ENCODE measurements at regions not wholly inside any gene's neighbourhood (a gene's known extent, or its start where the extent isn't known, plus 50 kb on each side); places are given as distances from the start of the nearest gene placed in this dataset.
"Not testable (repeated sequence)": the region's sequence is repeated elsewhere in the genome, so short reads cannot be mapped to it uniquely, and the experiment has no call there.

DNA sequence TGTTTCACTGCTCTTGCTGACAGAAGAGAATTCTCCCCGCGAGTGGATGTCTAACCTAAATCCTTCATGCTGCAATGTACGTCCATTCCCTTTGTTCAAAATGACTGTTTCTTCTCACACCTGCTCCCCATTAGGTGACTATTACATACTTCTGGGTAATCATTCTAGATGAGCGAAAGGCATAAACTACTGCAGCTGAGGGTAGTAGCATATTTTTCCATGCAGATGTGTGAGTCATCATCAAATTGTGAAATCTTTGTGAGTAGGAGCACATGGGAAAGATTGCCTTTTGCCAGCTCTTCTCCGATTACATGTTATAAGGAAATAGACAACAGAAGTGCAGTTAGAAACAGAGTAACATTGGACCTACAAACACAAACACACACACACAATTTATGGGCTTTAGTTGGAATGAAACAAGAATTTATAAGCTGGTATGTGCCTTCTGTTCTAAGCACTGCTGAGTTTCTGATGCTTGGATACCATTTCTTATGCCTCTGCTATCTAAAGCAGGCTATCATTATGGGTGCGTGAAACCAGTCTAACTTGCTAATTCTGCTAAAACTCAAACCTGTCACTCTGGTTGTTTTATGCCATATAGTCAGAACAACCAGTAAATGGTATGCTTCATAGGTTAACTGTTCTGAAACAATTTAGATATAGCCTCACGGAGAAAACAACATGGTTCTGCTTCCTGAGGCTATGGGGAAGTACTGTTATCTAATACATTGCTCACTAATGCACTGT is 346.9 kb upstream of the PSMD7 start:
- no peak for DNase-seq

- DNase-seq, result no peak
These were observed 351.0 kb upstream of the PSMD7 start for GRCh38 chr16:73945631-73946030.

DNA sequence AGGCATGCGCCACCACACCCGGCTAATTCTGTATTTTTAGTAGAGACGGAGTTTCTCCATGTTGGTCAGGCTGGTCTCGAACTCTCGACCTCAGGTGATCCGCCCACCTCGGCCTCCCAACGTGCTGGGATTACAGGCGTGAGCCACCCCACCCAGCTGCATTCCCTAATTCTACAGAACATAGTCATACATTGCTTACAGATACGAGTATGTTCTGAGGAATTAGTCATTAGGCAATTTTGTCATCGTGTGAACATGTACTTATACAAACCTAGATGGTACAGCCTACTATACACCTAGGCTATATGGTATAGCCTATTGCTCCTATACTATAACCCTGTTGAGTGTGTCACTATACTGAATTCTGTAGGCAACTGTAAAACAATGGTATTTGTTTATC is 353.4 kb upstream of the PSMD7 start:
- DNase-seq, result not testable (repeated sequence)

GRCh38 chr16:73940786-73941185 is 355.8 kb upstream of the PSMD7 start:
- not testable (repeated sequence) for DNase-seq

- DNase-seq, result no peak
These were observed 372.7 kb upstream of the PSMD7 start for GRCh38 chr16:73923951-73924350.

DNA sequence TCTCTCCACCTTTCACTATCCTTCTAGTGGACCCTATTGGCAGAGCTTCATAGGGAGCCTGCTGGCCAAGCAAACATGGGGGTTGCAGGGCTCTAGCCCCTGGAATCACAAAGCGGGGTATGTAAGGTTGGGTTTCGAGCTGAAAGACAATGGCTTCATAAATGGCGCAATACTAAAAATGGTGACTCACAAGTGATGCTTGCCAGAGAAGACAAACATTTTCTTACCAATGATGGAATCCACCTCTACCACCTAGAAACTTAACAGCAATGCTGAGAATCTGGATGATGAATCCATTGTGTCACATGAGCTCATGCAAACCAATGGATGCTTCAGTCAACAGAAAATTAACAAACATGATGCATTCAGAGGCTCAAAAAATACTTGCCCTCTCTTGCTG is 375.3 kb upstream of the PSMD7 start:
- DNase-seq, result no peak

- no peak for DNase-seq
These were observed 379.6 kb upstream of the PSMD7 start for GRCh38 chr16:73916829-73917594.

DNA sequence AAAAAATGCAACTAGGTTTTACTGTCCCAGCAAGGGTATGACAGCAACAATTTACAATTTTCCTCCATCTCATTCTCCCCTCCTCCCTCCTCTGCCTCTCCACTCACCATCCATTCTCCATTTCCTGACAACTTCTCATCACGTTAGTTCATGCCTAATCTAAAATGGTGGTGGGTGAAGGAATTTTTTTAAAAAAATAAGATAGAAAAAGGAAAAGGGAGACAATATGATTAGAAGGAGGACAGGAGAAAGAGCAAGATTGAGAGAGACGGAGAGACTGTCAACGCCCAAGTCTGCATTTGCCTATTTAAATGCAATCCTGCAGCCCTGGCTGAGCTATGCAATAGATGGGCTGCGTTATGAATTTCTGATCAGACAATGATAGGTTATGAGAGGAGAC is 380.7 kb upstream of the PSMD7 start:
- DNase-seq, result no peak

DNA sequence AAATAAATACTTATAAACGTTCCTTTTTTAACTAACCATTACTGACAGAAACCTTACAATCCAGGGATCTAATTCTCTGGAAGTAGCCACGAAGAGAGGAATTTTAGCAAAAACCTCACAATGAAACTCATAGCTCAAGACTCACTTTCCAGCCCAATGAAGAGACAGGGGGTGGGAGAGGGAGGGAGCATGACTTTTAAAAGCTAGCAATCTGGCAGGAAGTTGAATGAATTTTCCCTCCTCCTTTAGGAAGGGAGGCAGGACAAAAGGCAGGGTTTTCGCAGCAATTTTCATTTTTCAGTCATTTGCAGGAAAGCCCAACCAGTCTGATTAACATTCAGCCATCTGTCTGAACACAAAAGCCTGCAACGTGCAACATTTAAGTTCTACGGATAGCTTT is 381.5 kb upstream of the PSMD7 start:
- DNase-seq, result no peak

GRCh38 chr16:73912850-73913249 is 383.8 kb upstream of the PSMD7 start:
- no peak for DNase-seq

DNA sequence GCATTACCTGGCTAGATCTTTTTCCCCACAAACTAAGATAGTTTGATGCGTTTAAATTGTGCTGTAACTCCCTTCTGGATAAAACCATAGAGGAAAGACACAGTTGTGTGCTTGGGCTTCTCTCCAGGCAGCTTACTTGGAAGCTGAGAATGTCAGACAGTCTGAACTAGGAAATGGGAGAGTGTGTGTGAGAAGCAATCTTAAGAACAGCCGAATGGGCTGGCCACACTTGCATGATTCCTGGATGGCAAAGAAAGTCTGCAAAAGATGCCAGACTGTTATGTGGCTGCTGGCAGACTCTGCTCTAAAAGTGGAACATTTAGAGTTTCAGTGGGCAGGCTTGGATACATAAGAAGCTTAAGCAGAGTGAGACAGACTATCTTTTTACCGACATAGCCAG is 384.3 kb upstream of the PSMD7 start:
- DNase-seq, result no peak

DNA sequence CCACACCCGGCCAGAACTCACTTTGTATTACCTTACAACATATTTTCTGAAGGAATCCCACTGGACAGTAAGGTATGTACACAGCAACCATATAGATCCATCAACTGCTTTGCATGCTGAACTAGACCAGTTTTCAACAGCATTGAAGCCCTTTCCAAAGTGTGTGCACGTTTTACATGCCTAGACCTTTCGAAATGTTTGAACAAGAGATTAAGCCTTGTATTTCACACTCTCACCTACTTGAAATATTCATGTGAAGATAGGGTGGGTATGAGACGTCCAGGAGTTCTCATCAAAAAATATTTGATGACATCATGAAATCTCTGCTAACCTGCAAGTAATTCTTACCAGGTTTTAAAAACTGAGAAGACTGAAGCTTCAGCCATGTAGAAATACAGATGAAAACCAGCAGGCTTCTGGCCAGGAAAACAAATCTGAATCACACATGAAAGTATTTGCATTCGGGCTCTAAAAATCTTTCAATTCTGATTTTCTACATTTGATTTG is 387.0 kb upstream of the PSMD7 start:
- no peak for DNase-seq

DNA sequence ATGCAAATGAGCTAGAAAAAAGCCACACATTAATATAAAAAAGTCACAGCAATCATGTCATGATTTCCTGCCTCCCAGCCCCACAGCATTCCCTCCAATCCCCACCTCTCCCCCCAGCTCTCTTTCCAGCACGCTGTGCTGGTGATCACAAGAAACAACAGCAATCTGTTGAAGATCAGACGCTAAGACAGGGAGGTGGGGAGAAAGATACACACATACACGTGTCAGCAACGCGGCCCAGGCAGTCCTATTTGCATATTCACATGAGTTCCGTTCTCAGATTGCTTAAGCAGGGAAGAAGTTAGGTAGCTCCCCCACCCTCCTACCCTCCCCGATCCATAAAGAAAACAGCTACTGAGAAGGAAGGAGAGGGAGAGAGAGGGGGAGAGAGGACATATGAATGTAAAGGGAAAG is 405.5 kb upstream of the PSMD7 start:
- DNase-seq, result no peak

- no peak for DNase-seq
These were observed 406.2 kb upstream of the PSMD7 start for GRCh38 chr16:73890186-73891128.

GRCh38 chr16:73888840-73889490 is 407.6 kb upstream of the PSMD7 start:
- DNase-seq, result no peak

DNA sequence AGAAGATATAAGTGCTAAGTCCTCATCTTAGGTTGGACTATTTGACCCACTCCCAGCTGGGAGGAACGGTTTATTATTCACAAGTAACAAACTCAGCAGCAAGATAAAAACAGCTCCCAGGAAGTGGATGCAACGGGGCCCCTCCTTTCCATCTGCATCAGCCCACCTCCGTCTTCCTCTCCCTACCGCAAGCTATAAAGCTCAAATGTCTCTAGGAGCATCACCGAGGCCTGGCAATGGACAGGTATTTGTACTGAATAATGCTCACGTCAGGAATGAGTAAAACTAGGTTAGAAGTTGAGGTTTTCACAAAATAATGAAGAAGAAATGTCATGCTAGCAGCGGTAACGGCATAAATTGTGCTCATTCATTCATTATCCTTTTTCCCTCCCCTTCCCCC is 408.7 kb upstream of the PSMD7 start:
- no peak for DNase-seq

- no peak for DNase-seq
These were observed 410.2 kb upstream of the PSMD7 start for GRCh38 chr16:73886426-73886825.

DNA sequence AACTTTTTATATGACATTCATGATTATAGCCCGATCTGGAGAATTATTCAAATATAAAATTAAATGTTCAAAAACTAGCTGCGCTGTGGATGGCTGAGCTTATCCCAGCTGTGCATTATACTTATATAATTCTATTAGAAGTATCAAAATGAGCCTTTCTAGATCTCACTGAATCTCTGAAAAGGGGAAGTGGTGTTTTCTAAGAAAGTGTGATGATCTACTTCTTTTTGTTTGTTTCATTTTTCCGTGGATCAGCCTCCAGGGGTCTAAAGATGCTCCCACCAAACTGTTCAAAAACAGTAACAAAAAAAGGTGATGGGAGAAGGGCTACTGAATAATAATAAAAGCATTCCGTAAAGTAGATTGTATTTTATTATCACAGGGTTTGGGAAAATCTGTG is 411.3 kb upstream of the PSMD7 start:
- no peak for DNase-seq

- DNase-seq, result no peak
These were observed 412.8 kb upstream of the PSMD7 start for GRCh38 chr16:73883841-73884240.

DNA sequence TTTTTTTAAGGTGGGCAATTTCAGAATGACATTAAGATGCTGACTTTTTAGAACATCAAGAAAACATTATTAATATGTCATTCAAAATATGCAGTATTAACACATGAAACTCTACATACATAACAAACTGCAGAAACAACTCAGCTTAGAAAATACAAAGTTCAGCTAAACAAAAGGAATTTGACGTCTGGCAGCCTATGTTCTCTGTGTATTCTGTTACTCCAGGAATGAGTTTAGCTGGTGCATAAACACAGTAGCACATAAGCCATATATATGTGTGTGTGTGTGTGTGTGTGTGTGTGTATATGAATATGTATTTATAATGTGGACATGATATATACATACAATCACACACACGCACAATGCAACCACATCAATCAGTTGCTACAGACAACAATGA is 413.5 kb upstream of the PSMD7 start:
- no peak for DNase-seq

GRCh38 chr16:73882651-73883050 is 414.0 kb upstream of the PSMD7 start:
- no peak for DNase-seq

DNA sequence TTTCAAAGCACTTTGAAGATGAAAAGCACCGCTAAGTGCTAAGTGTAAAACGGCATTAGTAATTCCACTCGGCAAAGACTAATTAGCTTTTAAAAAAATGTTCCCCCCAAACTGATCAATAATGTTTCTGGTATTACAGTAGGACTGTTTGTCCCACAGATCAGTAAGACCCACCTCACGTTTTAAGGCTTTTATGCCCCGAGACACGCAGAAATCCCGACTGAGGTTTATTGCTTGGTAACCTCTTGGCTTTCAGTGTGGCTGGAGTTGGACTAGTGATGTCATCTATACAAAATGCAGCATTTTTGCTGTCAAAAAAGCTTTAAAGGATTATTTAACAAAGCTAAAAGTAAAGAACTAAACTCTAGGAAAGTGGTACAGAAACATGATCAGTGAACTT is 414.6 kb upstream of the PSMD7 start:
- no peak for DNase-seq

DNA sequence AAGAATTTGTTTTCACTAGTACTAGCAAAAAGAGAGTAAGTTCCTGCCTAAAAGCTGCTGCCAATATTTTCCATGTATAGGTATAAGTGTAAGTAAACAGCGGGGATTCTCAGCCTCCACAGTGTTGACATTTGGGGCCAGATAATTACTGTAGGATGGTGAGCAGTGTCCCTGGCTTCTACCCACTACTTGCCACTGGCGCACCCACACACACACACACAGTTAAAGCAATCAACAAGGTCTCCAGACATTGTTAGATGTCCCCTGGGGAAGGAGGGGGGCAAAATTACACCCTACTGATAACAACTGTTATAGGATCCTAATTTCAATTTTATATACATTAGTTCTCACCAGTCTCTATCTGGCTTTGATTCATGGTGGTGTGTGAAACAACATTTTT is 417.0 kb upstream of the PSMD7 start:
- no peak for DNase-seq
